ENCODE measurements at regions not wholly inside any gene's neighbourhood (a gene's known extent, or its start where the extent isn't known, plus 50 kb on each side); places are given as distances from the start of the nearest gene placed in this dataset.

DNA sequence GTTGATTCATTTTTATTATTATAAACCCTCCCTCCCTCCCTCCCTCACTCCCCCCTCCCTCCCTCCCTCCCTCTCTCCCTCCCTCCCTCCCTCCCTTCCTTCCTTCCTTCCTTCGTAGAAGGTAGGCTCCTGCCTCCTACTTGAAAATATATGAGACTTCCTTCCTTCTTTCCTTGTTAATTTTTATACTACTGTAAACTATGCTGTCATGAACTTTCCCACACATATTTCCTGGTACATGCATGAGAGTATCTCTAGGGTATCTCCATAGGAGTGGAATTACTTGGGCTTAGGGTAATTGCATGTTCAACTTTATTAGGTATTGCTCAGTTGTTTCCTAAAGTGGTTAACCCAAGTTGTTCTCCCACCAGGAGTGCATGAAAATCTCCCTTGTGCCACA is 330.6 kb downstream of the KCNRG start:
- WGBS, 2 donors = 33 to 40% methylated on average over 1 of the region's 1 CpG
- ATAC-seq = no peak

DNA sequence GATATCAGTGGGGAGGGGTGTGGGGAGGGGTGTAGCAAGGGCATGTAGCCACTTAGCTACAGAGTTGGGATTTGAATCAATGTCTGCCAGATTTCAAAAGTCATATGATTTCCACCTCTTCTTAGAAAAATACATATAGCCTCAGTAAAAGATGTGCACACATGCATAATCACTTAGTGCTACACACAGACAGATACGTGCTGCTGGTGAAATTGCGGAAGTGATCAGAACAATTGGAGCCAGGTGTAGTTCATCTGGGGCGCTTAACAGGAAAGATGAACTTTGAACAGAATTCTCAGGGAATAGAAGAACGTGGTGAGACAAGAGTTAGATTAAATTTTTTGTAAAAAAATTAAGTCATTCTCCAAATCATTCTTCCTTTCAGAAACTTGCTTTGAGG is 333.1 kb downstream of the KCNRG start:
- Histone ChIP-seq H3K4me1 (peaks cover 0 to 3% (median 0%) of the 10 kb centered on the region in 9 donors), H3K27ac (no peak overlapping the region), H3K9me3 (no peaks in the 10 kb centered on the region), H3K27me3 (no peaks in the 10 kb centered on the region), H3K4me3 (no peak overlapping the region), H3K36me3 (no peaks in the 10 kb centered on the region)
- TF ChIP-seq, protein P1, sequence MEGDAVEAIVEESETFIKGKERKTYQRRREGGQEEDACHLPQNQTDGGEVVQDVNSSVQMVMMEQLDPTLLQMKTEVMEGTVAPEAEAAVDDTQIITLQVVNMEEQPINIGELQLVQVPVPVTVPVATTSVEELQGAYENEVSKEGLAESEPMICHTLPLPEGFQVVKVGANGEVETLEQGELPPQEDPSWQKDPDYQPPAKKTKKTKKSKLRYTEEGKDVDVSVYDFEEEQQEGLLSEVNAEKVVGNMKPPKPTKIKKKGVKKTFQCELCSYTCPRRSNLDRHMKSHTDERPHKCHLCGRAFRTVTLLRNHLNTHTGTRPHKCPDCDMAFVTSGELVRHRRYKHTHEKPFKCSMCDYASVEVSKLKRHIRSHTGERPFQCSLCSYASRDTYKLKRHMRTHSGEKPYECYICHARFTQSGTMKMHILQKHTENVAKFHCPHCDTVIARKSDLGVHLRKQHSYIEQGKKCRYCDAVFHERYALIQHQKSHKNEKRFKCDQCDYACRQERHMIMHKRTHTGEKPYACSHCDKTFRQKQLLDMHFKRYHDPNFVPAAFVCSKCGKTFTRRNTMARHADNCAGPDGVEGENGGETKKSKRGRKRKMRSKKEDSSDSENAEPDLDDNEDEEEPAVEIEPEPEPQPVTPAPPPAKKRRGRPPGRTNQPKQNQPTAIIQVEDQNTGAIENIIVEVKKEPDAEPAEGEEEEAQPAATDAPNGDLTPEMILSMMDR (IDR thresholded peaks at IDR 0.05) = no peak
- DNase-seq = no peak
- ATAC-seq = no peak
- intact Hi-C loops (cut with DNase I) = no loop called here
- 67 to 69% methylated on average over 4 of the region's 4 CpGs for WGBS, 2 donors

More for the DNA sequence above, 330.6 kb downstream of the KCNRG start:
- no peak overlapping the region for H3K4me3 ChIP-seq
- peaks cover 0 to 3% (median 0%) of the 10 kb centered on the region in 9 donors for H3K4me1 ChIP-seq
- intact Hi-C loops (cut with DNase I) = no loop called here
- H3K27me3 ChIP-seq = no peaks in the 10 kb centered on the region
- peaks cover 0 to 11% (median 0%) of the 10 kb centered on the region in 11 donors for H3K9me3 ChIP-seq
- no peak overlapping the region for H3K27ac ChIP-seq
- DNase-seq = no peak
- TF ChIP-seq, protein P1 (IDR thresholded peaks at IDR 0.05) = no peak
- H3K36me3 ChIP-seq = no peaks in the 10 kb centered on the region

DNA sequence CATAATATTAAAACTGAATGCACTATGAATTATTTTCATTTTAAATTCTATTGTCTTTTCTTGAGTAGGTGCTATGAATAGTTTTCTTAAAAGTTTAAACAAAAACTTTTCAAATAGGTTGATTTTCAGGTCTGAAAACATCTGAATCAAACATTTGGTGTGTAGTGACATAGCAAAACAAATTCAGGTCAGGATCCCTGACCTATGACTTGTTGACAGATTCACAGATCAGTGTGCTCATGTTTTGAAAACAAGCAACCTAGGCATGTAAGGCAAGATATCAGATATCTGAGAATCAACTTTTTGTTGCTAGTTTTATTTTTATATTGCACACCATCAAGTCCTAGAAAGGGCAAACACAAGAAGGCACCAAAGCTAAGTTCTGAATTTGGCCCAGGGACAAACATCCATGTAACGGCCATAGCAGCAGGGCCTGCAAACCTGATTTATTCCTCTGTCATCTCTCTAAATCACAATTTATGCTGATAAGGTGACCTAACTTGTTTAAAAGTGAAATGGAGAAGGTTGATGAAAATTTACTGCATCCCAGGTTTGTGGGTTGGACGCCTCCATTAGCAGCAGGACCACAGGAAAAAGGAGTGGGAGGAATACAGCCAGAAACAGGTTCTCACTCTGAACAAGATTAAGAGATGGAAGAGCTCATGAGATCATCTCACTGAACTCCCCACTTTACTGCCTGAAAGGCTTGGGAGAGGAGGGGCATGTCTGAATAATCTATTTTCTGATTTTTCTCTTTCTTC is 337.7 kb downstream of the KCNRG start:
- H3K4me3 ChIP-seq = no peak overlapping the region
- ATAC-seq (no peak), DNase-seq (no peak)
- no peak overlapping the region for H3K27ac ChIP-seq
- no peaks in the 10 kb centered on the region for H3K36me3 ChIP-seq
- WGBS, 2 donors = 89 to 98% methylated on average over 2 of the region's 2 CpGs
- peaks cover 0 to 18% (median 11%) of the 10 kb centered on the region in 9 donors for H3K4me1 ChIP-seq
- intact Hi-C loops (cut with DNase I) = loop anchor here in 2 of 10 donors (5.0 to 10.0 kb wide), 2 partner anchors 442 to 1751 kb away; no protein-coding TSS in a partner anchor
- no peaks in the 10 kb centered on the region for H3K9me3 ChIP-seq
- TF ChIP-seq, protein P1 (IDR thresholded peaks at IDR 0.05) = no peak
- no peaks in the 10 kb centered on the region for H3K27me3 ChIP-seq

DNA sequence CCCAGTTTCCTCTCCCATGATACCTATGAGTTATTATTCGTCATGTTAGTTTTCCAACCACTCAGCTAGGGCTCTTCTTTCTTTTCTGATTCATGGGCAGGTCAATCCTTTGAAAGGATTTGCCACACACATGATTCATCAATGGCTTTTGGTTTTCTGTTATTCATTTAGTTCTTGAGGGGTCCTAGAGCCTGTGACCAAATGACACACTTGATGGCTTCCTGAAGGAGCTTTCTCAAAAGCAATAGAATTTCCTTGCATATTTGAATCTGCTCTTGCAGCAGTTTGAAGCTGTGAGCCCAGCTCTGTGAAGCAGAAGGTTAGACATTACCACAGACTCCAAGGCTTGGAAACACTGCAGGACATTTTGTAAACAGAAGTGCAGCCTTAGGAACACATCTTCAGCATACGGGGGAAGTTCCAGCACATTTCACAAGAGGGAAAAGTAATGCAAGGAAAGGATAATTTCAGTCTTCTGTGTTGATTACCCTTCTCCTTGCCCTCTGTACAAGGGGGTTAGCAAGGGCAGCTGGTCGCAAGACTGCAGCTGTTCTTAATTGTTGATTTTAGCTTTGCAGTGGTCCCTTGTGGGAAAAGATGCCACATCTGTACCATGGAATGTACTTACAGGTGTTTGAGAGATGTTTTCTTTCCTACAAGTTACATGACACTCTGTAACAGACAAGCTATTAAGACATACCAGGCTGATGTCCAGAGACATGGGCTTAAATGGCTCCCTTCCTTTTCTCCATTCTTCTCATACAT is 338.6 kb downstream of the KCNRG start:
- peak in 1 of 8 donors; percentile 41 for ATAC-seq
- intact Hi-C loops (cut with DNase I) = loop anchor here in 2 of 10 donors (5.0 to 10.0 kb wide), 2 partner anchors 441 to 1752 kb away; no protein-coding TSS in a partner anchor
- Histone ChIP-seq H3K4me1 (peaks cover 0 to 27% (median 20%) of the 10 kb centered on the region in 9 donors), H3K9me3 (no peaks in the 10 kb centered on the region), H3K4me3 (no peak overlapping the region), H3K27me3 (no peaks in the 10 kb centered on the region), H3K36me3 (no peaks in the 10 kb centered on the region), H3K27ac (no peak overlapping the region)
- whole genome bisulfite sequencing, 2 donors = 86 to 87% methylated on average over 3 of the region's 3 CpGs
- TF ChIP-seq, protein P1 (IDR thresholded peaks at IDR 0.05) = no peak
- no peak for DNase-seq
